Epidermal melanocyte (primary cell): ENCODE measurements at regions not wholly inside any gene's neighbourhood (a gene's known extent, or its start where the extent isn't known, plus 50 kb on each side); places are given as distances from the start of the nearest gene placed in this dataset.

Experiments used
- DNase-seq: peaks from one replicate; pipeline ENCODE4 v3.0.0; 2011; ENCODE audit warnings: low spot score; ENCODE audit not compliant: insufficient read length

GRCh38 chr9:99282406-99282805 lies 60.3 kb downstream of the SEC61B start:
- DNase-seq = no peak

DNA sequence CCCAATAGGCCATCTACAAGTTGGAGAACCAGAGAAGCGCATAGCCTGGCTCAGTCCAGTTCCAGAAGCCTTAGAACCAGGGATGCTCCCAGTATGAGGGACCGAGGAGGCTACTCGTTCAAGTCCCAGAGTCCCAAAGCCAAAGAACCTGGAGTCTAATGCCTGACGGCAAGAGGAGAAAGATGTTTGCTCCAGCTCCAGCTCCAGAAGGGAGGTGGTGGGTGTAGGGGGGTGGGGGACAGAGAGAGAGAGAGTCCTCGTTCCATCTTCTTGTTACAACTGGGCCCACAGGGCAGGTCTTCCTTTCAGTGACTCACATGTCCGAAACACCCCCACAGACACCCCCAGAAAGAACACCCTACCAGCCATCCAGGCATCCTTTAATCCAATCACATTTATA lies 63.9 kb downstream of the SEC61B start:
- DNase-seq = no peak

GRCh38 chr9:99286536-99286935 lies 64.5 kb downstream of the SEC61B start:
- DNase-seq = no peak

DNA sequence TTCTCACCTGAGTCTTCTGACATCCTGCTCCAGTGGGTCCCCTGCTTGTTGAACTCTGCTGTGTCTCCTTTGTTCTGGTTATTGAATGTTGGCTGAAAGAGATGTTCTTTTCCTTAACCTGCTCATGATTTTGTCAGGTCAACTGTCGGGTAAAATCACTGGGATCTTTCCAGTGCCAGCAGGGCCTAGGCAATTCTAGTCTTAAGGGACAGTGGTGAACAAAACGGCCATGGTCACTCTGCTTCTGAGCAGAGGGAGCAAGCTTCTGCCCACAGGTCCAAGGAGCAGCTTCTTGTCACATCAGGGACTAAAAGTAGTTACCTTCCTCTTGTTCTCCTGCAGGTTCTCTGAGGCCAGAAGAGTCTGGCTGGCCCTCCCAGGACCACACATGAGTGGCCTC lies 65.6 kb downstream of the SEC61B start:
- DNase-seq = no peak

- DNase-seq = no peak
Observed at GRCh38 chr9:99288830-99289229, 66.7 kb downstream of the SEC61B start.

DNA sequence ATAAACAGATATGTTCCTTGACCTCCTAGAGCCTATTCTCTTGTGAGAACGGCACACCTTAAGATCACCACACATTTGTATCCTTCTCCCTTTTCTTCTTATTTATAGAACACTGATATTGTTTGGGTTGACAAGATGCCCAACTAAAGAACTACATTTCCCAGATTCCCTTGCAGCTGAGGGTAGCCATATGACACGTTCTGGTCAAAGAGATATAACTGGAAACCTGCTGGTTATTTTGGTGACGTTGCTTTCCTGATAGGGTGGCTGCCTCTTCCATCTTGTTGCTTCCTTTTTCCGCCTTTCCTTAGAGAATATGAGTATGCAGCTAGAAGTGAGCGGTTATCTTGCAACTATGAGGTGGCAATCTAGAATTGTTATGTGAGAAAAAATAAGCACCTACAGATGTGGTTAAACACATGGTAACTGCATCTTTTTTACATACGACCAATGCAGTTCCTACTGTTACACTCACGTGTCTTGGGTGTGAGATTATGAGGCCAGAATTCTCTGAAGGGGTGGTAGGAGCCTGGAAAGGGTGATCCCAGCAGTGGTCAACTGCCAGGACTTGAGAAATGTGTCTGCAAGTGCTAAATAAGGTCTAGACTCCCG lies 72.9 kb downstream of the SEC61B start:
- no peak for DNase-seq

- no peak for DNase-seq
Observed at GRCh38 chr9:99296291-99296951, 74.3 kb downstream of the SEC61B start.

- no peak for DNase-seq
Observed at GRCh38 chr9:99298614-99299013, 76.5 kb downstream of the SEC61B start.

- peak; percentile 60 for DNase-seq
Observed at GRCh38 chr9:99299211-99300102, 77.4 kb downstream of the SEC61B start.

GRCh38 chr9:99300103-99300439 lies 78.0 kb downstream of the SEC61B start:
- DNase-seq = no peak

DNA sequence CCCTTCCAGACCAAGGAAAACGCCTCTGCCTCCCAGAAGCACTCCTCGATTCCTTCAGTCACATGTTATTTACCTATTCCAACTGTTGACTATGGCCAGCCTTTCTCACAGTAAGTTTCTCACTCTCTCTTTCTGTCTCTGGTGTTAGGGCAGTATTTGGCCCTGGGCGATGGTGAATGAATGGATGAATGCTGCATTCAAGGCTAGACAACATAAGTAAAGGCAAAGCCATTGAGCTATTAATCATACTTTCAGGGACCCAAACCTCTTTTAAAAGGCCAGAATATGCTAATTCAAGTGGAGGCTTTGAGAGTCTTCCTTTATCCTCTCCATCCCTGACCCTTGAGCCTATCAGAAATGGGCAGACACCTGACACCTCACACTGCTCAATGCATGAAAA lies 78.5 kb downstream of the SEC61B start:
- DNase-seq = peak; percentile 44

GRCh38 chr9:99303177-99303576 lies 81.1 kb downstream of the SEC61B start:
- DNase-seq = no peak

DNA sequence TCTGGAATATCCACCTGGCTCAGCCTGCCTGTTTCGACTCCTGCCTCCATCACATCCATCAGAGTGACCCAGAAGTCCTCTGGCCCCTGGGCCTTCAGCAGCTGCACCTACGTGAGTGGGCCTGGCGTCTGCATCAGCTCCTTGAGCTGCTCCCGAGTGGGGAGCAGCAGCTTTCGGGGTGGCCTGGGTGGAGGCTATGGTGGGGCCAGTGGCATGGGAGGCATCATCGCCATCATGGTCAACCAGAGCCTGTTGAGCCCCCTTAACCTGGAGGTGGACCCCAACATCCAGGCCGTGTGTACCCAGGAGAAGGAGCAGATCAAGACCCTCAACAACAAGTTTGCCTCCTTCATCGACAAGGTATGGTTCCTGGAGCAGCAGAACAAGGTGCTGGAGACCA lies 83.0 kb downstream of the SEC61B start:
- DNase-seq = no peak

GRCh38 chr9:99305820-99306811 lies 84.0 kb downstream of the SEC61B start:
- DNase-seq = no peak

DNA sequence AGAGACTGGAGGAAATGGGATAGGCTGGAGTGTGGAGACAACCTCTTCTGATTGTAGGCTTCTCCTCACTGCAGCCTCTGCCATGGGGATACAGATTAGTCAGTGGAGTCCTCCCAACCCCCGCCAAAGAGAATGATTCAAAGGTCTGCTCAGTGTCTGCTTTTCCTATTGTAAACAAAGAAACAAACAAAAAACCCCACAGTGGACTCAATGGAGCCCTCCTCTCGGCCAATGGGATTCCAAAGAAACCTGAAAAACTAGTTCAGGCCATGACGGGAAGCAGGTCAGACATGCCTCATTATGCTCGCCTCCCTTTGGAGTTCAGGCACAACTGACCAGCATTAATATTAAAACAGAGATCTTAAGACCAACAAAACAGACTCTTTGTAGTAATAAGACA lies 85.8 kb downstream of the SEC61B start:
- no peak for DNase-seq

DNA sequence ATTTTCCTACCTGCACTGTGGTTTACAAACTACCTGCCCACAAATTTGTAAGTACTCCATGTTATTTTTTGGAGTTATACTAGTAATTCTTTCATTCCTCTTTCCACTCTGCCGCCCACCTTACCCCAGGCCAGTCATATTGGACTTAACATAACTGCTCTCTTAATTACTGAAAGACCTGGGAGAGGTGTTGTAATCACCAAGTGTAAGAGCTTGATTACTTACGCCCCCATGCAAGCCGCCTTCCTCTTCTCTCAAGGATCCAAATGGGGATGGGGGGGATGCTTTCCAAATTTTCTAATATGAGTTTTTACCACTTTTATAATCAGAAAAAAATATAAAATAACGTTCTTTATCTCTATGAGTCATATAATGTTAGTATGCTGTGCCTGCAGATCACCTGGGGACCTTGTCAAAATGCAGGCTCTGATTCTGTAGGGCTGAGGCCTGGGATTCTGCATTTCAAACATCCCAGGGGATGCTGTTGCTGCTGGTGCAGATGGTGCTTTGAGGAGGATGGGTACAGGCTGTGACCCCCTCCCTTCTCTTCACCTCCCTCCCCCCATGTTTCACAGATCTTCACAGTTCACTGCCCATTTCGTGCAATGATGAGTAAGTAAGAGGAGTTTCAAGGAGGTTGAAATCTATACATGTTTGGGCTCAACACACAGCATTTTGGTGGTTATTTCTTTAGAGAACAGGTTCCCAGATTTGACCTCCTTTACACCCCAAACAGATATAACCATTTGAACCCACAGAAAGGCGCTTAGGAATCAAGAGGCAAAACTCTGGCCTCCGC lies 87.3 kb downstream of the SEC61B start:
- DNase-seq = no peak

GRCh38 chr9:99312736-99313135 lies 90.7 kb downstream of the SEC61B start:
- no peak for DNase-seq

- no peak for DNase-seq
Observed at GRCh38 chr9:99319048-99319447, 97.0 kb downstream of the SEC61B start.

DNA sequence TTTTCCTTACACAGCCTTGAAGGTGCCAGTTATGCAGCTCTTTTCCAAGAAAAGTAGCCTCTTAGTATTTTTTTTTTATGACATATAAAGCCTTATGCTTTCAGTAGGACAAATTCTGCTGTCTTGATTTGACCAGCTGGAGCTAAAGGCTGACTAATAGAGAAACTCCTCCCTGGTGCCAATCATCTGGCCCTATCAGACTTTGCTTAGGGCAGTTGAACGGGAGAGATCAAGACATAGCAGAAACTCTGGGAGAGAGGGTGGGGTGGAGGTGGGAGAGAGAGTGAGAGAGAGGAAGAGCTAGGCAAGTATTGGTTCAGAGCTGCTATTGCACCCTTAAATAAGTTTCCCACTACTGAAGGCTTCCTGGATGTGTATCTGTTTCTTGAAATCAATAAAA lies 100.2 kb downstream of the SEC61B start:
- no peak for DNase-seq

- no peak for DNase-seq
Observed at GRCh38 chr9:99326112-99326916, 104.2 kb downstream of the SEC61B start.
